SKM-1 (cell line): ENCODE measurements at regions not wholly inside any gene's neighbourhood (a gene's known extent, or its start where the extent isn't known, plus 50 kb on each side); places are given as distances from the start of the nearest gene placed in this dataset.
"Not testable (repeated sequence)": the region's sequence is repeated elsewhere in the genome, so short reads cannot be mapped to it uniquely, and the experiment has no call there.

ENCODE experiments used
- DNase-seq: peaks from one replicate; lab custom pipeline; 2025; ENCODE audit not compliant: unreplicated experiment; lab: John Stamatoyannopoulos, UW

DNA sequence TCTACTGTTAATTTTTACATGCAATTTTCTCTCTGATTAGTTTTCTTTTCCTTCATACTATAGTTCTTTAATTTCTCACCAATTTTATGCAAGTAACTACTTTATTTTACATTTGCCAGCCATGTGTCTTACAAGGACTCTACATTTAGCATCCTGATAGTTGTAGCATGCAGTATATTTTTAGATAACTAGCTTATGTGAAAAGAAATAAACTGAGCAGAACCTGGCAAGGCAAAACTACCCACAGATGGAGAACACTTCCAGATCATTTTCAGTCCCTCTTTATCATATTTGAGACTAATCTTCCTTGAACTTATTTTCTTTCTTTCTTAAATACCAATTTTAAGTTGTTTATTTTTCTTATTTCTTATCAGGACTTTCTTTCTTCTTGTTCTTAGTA, 943.6 kb downstream of the LRFN5 start:
- no peak for DNase-seq

DNA sequence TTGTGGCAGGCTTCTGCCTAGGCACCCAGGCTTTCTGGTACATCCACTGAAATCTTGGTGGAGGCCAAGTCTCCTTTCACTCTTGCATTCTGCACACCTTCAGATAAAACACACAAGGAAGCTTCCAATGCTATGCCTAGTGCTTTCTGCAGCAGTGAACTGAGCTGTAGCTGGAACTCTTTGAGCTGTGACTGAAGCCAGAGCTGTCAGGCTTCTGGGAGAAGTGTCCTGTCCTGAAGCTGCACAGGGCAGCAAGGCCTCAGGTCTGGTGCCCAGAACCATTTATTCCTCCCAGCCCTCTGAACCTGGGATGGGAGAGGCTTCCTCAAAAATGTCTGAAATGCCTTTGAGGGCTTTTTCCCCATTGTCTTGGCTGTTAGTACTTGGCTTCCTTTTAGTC, 941.7 kb downstream of the LRFN5 start:
- no peak for DNase-seq

DNA sequence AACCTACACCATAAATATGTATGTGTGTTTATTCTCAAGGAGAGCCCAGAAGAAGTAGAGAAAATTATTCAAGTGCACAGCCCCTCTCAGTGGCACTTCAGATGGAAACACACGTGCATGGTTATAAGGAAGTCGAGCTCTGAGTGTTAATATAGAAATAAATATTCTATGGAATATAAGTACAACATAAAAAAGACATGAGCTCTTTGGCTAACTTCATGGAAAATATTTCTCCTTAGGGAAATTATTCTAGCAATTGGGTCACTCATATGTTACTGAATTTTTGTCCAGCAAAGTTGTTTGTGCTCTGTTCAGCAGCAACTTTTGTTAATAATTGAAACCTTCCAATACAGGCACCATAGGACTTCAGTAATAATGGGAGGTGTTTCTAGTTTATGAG, 939.0 kb downstream of the LRFN5 start:
- DNase-seq: no peak

GRCh38 chr14:42541535-42542001, 934.9 kb downstream of the LRFN5 start:
- DNase-seq: no peak

DNA sequence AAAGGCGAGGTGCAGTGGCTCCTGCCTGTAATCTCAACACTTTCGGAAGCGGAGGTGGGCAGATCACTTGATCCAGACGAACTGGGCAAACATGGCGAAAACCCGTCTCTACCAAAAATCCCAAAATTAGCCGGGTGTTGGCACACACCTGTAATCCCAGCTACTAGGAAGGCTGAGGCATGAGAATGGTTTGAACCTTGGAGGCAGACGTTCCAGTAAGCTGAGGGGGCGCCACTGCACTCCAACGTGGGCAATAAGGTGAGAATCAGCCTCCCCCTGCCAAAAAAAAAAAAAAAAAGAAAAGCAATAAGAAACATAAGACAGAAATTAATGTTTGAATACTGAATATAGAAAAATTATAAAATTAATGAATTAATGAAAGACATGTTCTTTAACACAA, 928.7 kb downstream of the LRFN5 start:
- no peak for DNase-seq

GRCh38 chr14:42533476-42533875, 926.8 kb downstream of the LRFN5 start:
- DNase-seq: no peak

- DNase-seq: no peak
These were observed 925.5 kb downstream of the LRFN5 start for GRCh38 chr14:42532194-42532593.

GRCh38 chr14:42527141-42527540, 920.5 kb downstream of the LRFN5 start:
- DNase-seq: no peak

GRCh38 chr14:42523666-42524065, 917.0 kb downstream of the LRFN5 start:
- no peak for DNase-seq

- DNase-seq: no peak
These were observed 911.3 kb downstream of the LRFN5 start for GRCh38 chr14:42517806-42518500.

DNA sequence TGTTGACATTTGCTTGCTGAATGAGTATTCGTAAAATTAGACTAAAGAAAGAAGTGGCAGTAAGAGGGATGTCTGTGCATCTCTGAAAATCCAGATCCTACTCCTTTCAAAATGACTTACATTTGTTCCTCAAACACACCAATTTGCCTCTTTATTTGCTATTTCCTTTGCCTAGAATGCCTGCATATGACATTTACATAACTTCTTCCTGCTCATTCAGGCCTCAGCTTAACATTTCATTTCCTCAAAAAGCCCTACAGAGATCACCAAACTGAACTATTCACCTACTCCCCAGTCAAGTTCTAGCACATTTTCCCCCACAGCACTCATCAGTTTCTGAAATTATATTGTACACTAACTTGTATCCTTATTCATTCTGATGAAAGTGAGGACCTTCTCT, 907.2 kb downstream of the LRFN5 start:
- DNase-seq: no peak

DNA sequence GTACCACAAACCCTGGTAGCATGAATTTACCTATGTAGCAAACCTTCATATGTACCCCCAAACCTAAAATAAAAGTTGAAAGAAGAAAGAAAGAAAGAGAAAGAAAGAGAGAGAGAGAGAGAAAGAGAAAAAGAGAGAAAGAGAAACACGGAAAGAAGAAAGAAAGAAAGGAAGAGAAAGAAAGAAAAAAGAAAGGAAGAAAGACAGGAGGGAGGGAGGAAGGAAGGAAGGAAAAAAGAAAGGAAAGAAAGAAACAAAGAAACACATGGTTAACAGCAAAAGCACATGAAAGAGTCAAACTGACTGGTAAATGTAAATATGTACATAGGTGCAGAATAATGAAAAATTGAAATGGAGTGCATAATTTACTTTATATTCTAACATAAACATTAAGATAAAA, 903.4 kb downstream of the LRFN5 start:
- no peak for DNase-seq

GRCh38 chr14:42508209-42508946, 901.7 kb downstream of the LRFN5 start:
- DNase-seq: no peak

DNA sequence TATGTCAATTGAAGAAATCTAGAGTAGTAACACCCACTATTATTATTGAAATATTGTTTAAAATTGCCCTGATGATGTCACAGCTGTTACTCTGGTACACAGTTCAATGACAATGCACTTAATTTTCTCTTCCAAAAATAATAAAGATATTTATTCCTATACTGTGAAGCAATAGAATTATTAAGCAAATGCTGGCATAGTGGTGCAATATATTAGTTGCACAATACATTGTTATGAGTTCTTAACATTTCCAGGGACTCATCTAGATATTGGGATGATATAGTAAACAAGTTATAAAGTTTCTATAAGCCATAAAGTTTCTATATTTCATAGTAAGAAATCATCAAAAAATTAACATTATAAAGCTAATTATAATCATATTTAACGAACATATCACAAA, 897.8 kb downstream of the LRFN5 start:
- DNase-seq: no peak

- DNase-seq: no peak
These were observed 892.5 kb downstream of the LRFN5 start for GRCh38 chr14:42499137-42499536.

DNA sequence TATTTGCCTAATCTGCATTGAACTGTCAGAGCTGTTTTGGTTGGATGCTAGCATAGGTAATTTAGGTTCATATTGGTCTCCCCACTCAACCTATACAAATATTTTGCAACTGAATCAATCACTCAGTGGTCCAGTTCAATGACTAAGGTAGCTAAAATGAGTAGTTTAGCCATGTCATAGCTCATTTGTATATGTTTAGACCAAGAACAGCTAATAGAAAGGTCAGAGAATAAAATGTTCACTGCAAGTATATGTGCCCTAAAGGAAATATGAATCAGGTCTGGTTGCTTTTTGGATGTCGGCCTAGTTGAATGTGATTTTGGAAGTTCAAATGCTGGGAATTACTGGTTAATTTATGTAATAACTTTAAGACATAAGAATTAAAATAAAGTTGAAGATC, 883.9 kb downstream of the LRFN5 start:
- DNase-seq: no peak

DNA sequence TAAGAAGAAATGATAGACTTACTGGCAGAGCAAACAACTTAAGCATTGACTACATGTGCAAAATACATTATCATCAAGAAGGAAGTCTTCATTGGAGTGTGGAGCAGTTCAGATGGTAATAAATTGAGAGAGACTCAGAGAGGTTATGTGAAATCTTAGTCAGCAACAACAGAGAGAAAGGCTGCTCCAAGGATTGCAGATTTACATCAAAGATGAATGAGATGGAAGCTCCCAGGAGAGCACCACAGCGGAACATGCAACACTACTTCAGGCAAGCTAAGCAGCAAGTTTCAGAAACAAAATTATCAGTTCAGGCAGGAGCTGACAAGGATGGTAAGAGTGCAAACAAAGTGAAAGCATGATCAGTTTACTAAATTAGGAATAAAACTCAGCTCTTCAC, 882.3 kb downstream of the LRFN5 start:
- DNase-seq: no peak

DNA sequence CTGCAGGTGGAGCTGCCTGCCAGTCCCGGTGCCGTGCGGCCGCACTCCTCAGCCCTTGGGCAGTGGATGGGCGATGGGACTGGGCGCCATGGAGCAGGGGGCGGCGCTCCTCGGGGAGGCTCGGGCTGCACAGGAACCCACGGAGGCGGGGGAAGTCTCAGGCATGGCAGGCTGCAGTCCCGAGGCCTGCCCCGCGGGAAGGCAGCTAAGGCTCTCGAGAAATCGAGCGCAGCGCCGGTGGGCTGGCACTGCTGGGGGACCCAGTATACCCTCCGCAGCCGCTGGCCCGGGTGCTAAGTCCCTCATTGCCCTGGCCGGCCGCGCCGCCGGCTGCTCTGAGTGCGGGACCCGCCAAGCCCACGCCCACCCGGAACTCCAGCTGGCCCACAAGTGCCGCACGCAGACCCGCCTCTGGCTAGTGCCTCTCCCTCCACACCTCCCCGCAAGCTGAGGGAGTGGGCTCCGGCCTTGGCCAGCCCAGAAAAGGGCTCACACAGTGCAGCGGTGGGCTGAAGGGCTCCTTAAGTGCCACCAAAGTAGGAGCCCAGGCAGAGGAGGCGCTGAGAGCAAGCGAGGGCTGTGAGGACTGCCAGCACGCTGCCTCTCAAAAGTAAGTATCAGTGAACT, 875.8 kb downstream of the LRFN5 start:
- not testable (repeated sequence) for DNase-seq

- not testable (repeated sequence) for DNase-seq
These were observed 875.0 kb downstream of the LRFN5 start for GRCh38 chr14:42481714-42482113.

DNA sequence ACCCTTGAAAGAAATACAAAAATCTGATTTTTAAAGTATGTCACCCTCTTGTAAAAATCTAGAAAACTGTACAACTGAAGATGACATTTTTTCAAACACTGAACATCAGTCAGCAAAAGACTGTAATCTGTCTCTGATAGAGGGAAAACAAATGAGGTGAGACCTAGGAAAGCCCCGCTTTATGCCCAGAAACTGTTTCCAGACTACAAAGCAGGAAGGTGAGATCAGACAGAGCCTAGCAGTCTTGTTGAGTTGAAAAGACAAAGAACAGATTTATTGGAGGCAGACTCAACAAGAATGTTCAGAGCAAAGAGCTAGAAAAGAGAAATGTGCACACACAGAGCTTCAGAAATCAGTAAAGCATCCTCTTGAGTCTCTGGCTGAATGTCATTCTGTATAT, 873.6 kb downstream of the LRFN5 start:
- DNase-seq: no peak

DNA sequence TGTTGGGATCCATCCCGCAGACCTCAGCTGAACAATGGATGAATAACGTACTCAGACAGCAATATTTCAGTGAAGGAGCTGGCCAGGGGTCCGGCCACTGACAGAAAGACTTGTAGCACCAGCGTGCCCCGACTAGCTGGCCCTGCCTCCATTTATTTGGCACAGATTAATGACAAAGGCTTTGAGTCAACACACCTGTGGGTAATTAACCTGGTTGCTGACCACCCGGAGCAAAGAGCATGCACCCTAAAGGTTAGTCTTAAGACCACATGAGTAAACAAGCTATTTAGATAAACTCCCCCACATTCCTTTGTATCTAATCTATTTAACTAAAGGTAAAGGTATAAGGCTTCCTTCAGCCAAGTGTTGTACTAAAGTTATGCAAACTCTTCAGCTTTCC, 868.6 kb downstream of the LRFN5 start:
- no peak for DNase-seq

DNA sequence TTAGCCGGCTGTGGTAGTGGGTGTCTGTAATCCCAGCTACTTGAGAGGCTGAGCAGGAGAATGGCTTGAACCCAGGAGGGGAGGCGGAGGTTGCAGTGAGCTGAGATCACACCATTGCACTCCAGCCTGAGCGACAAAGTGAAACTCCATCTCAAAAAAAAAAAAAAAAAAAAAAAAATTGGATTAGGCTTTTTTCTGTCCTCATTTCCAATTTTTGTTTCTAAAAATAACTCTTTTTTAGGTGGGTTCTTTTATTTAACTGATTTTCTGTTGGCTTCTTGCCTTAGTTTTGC, 863.7 kb downstream of the LRFN5 start:
- DNase-seq: no peak
